Neural cell (in vitro differentiated cells): ENCODE measurements at regions not wholly inside any gene's neighbourhood (a gene's known extent, or its start where the extent isn't known, plus 50 kb on each side); places are given as distances from the start of the nearest gene placed in this dataset.

ENCODE experiments used
- H2AFZ ChIP-seq: fragments of 200-600, 300-800 bp; sonication (generic), shearing (Covaris generic); 2 replicates; pipeline ENCODE4 v1.6.0; 2014; ENCODE audit warnings: low read depth, mild to moderate bottlenecking, antibody characterized with exemption, low read length, moderate library complexity
- H3F3A ChIP-seq: fragments of 200-600 bp; shearing (Covaris generic); 2 replicates; pipeline ENCODE4 v1.6.1; 2016; ENCODE audit warnings: mild to moderate bottlenecking, moderate library complexity, mixed read lengths, antibody characterized with exemption, low read length; ENCODE audit not compliant: insufficient read depth, poor library complexity, severe bottlenecking
- H3K27ac ChIP-seq: fragments of 200-600, 300-800 bp; sonication (generic), shearing (Covaris generic); 2 replicates; pipeline ENCODE4 v1.5.1; 2014; ENCODE audit warnings: mild to moderate bottlenecking, low read length, moderate library complexity
- H3K27me3 ChIP-seq: fragments of 300-800, 200-600 bp; sonication (generic), shearing (Covaris generic); 2 replicates; pipeline ENCODE4 v1.6.0; 2014; ENCODE audit warnings: mild to moderate bottlenecking, low read depth, low read length, moderate library complexity; ENCODE audit not compliant: insufficient read depth
- H3K36me3 ChIP-seq: fragments of 300-800, 200-600 bp; sonication (generic), shearing (Covaris generic); 2 replicates; pipeline ENCODE4 v1.5.1; 2014; ENCODE audit warnings: mild to moderate bottlenecking, antibody characterized with exemption, low read length, moderate library complexity; ENCODE audit not compliant: insufficient read depth
- H3K4me2 ChIP-seq: fragments of 300-800, 200-600 bp; sonication (generic), shearing (Covaris generic); 2 replicates; pipeline ENCODE4 v1.6.0; 2014; ENCODE audit warnings: mild to moderate bottlenecking, low read length
- H3K4me3 ChIP-seq: fragments of 300-800, 200-600 bp; sonication (generic), shearing (Covaris generic); 2 replicates; pipeline ENCODE4 v1.5.1; 2014; ENCODE audit warnings: mild to moderate bottlenecking, low read length, moderate library complexity
- H3K79me2 ChIP-seq: fragments of 200-600 bp; shearing (Covaris generic); replicated peaks from 2 replicates; pipeline ENCODE4 v1.6.0; 2014; ENCODE audit warnings: mild to moderate bottlenecking, low read length, moderate library complexity; ENCODE audit not compliant: insufficient read depth
- H3K9ac ChIP-seq: fragments of 300-800, 200-600 bp; sonication (generic), shearing (Covaris generic); 2 replicates; pipeline ENCODE4 v1.6.1; 2016; ENCODE audit warnings: mild to moderate bottlenecking, low read length, mixed read lengths
- H3K9me2 ChIP-seq: fragments of 200-600 bp; shearing (Covaris generic); 2 replicates; pipeline ENCODE4 v1.6.1; 2016; ENCODE audit warnings: mild to moderate bottlenecking, low read length, mixed read lengths; ENCODE audit not compliant: insufficient read depth
- H3K9me3 ChIP-seq: fragments of 200-600, 300-800 bp; sonication (generic), shearing (Covaris generic); 2 replicates; pipeline ENCODE4 v1.6.1; 2016; ENCODE audit warnings: mild to moderate bottlenecking, mixed run types, low read length, moderate library complexity, mixed read lengths
- H4K20me1 ChIP-seq: fragments of 200-600 bp; shearing (Covaris generic); 2 replicates; pipeline ENCODE4 v1.6.1; 2016; ENCODE audit warnings: mild to moderate bottlenecking, mixed run types; ENCODE audit not compliant: insufficient read depth
- CTCF ChIP-seq: fragments of 450-650 bp; IDR thresholded peaks from 2 replicates; pipeline ENCODE4 v1.5.1; 2014; ENCODE audit warnings: antibody characterized with exemption, mild to moderate bottlenecking, moderate library complexity; ENCODE audit not compliant: poor library complexity, severe bottlenecking
- EP300 ChIP-seq: fragments of 450-650 bp; conservative IDR thresholded peaks from 2 replicates; pipeline ENCODE4 v1.6.1; 2014; ENCODE audit warnings: antibody characterized with exemption, mild to moderate bottlenecking, moderate library complexity; ENCODE audit not compliant: poor library complexity, severe bottlenecking
- EZH2 ChIP-seq: fragments of 200-600, 300-800 bp; shearing (Covaris generic), sonication (generic); IDR thresholded peaks from 2 replicates; pipeline ENCODE4 v1.6.1; 2014; ENCODE audit warnings: antibody characterized with exemption, low read length, borderline replicate concordance, mild to moderate bottlenecking; ENCODE audit not compliant: insufficient read depth, poor library complexity, severe bottlenecking
- MXI1 ChIP-seq: fragments of 450-650 bp; conservative IDR thresholded peaks from 2 replicates; pipeline ENCODE4 v1.6.1; 2014; ENCODE audit warnings: antibody characterized with exemption, mild to moderate bottlenecking; ENCODE audit not compliant: poor library complexity, severe bottlenecking
- POLR2AphosphoS5 ChIP-seq: IDR thresholded peaks from 2 replicates; pipeline ENCODE4 v1.6.1; 2012
- RAD21 ChIP-seq: fragments of 450-650 bp; conservative IDR thresholded peaks from 2 replicates; pipeline ENCODE4 v1.6.1; 2014; ENCODE audit warnings: antibody characterized with exemption, mild to moderate bottlenecking, moderate library complexity
- REST ChIP-seq: IDR thresholded peaks from 2 replicates; pipeline ENCODE4 v1.6.1; 2012; ENCODE audit warnings: borderline replicate concordance
- SMC3 ChIP-seq: fragments of 450-650 bp; conservative IDR thresholded peaks from 2 replicates; pipeline ENCODE4 v1.6.1; 2014; ENCODE audit warnings: antibody characterized with exemption, mild to moderate bottlenecking, moderate library complexity; ENCODE audit not compliant: poor library complexity
- TAF1 ChIP-seq: IDR thresholded peaks from 2 replicates; pipeline ENCODE4 v1.6.1; 2012; ENCODE audit warnings: low read depth

GRCh38 chr1:88210103-88210787, 473.8 kb upstream of the PKN2 start:
- no peak overlapping the region for H2AFZ ChIP-seq
- no peaks in the 10 kb centered on the region for H3K36me3 ChIP-seq
- H4K20me1 ChIP-seq: no peaks in the 10 kb centered on the region
- H3K79me2 ChIP-seq: no peaks in the 10 kb centered on the region
- H3K9ac ChIP-seq: no peak overlapping the region
- H3K4me3 ChIP-seq: no peak overlapping the region
- no peaks in the 10 kb centered on the region for H3K9me2 ChIP-seq
- no peaks in the 10 kb centered on the region for H3K9me3 ChIP-seq
- H3K27ac ChIP-seq: no peak overlapping the region
- no peak for TF ChIP-seq REST
- TF ChIP-seq POLR2AphosphoS5: no peak
- no peak for TF ChIP-seq EZH2
- no peak for TF ChIP-seq MXI1
- no peak for TF ChIP-seq RAD21
- TF ChIP-seq SMC3: no peak
- no peak for TF ChIP-seq TAF1
- TF ChIP-seq CTCF: no peak
- TF ChIP-seq EP300: no peak
- no peak overlapping the region for H3K4me2 ChIP-seq
- no peaks in the 10 kb centered on the region for H3F3A ChIP-seq
- H3K27me3 ChIP-seq: no peaks in the 10 kb centered on the region

- no peak overlapping the region for H3K27ac ChIP-seq
- H3K36me3 ChIP-seq: no peaks in the 10 kb centered on the region
- no peaks in the 10 kb centered on the region for H4K20me1 ChIP-seq
- TF ChIP-seq CTCF (no peak), RAD21 (no peak), REST (no peak), EZH2 (no peak), SMC3 (no peak), MXI1 (no peak)
- H3K27me3 ChIP-seq: no peaks in the 10 kb centered on the region
- no peaks in the 10 kb centered on the region for H3K9me3 ChIP-seq
- no peaks in the 10 kb centered on the region for H3K79me2 ChIP-seq
- no peaks in the 10 kb centered on the region for H3K9me2 ChIP-seq
- H3K4me3 ChIP-seq: no peak overlapping the region
- no peak overlapping the region for H3K9ac ChIP-seq
- no peak overlapping the region for H2AFZ ChIP-seq
- no peak overlapping the region for H3K4me2 ChIP-seq
- H3F3A ChIP-seq: no peaks in the 10 kb centered on the region
Measured at GRCh38 chr1:88216441-88216840, 467.6 kb upstream of the PKN2 start.
